ENCODE measurements at regions not wholly inside any gene's neighbourhood (a gene's known extent, or its start where the extent isn't known, plus 50 kb on each side); places are given as distances from the start of the nearest gene placed in this dataset.

- CTCF ChIA-PET: no interaction called here
- no peak overlapping the region for H3K4me2 ChIP-seq (ENCODE audit: low read length)
- RAD21 ChIA-PET (ENCODE audit: low non-redundant PET in 1 of 2, low total read pairs in 2 of 2, uncharacterized antibody in 2 of 2, unreplicated experiment in 2 of 2): no interaction called here
Measured at GRCh38 chr20:17859616-17860232, 108.9 kb downstream of the SNX5 start.

More at GRCh38 chr20:17859616-17860232, 108.9 kb downstream of the SNX5 start:
- Histone ChIP-seq H3K9ac (ENCODE audit: low read length) (no peak overlapping the region), H3K9me2 (ENCODE audit: insufficient read depth) (no peaks in the 10 kb centered on the region), H4K20me1 (ENCODE audit: insufficient read depth) (no peaks in the 10 kb centered on the region), H3K4me3 (replicated peaks in 1 of 2; ENCODE audit: low read depth in 1 of 2, low read length in 2 of 2) (no peak overlapping the region), H2AFZ (ENCODE audit: low read depth, low read length, poor library complexity, severe bottlenecking) (no peak overlapping the region), H3K27ac (ENCODE audit: low read depth, low read length) (no peak overlapping the region), H3K27me3 (ENCODE audit: insufficient read depth, low read length) (no peaks in the 10 kb centered on the region), H3K9me3 (ENCODE audit: control insufficient read depth in 1 of 2, insufficient read depth in 1 of 2, low read depth in 1 of 2, low read length in 2 of 2) (no peaks in the 10 kb centered on the region), H3K79me2 (ENCODE audit: insufficient read depth, low read length) (no peaks in the 10 kb centered on the region), H3K4me1 (ENCODE audit: control insufficient read depth in 1 of 2, insufficient read depth in 2 of 2, low read length in 2 of 2) (no peaks in the 10 kb centered on the region), H3K36me3 (ENCODE audit: control insufficient read depth in 1 of 2, insufficient read depth in 2 of 2, low read length in 2 of 2) (no peaks in the 10 kb centered on the region)
- intact Hi-C loops (cut with micrococcal nuclease): no loop called here
- ATAC-seq (no peak), DNase-seq (ENCODE audit: low read depth, low spot score) (no peak)
- TF ChIP-seq EZH2phosphoT487 (IDR thresholded peaks at IDR 0.05; ENCODE audit: borderline replicate concordance): no peak
- TF ChIP-seq POLR2A (IDR thresholded peaks at IDR 0.05; ENCODE audit: borderline replicate concordance, extremely low read depth, insufficient read depth, insufficient read length): no peak
- TF ChIP-seq FOSL1 (IDR thresholded peaks at IDR 0.05; ENCODE audit: low read depth): no peak
- no peak for TF ChIP-seq TCF7L2 (IDR thresholded peaks at IDR 0.05; ENCODE audit: borderline replicate concordance, extremely low read depth, insufficient read depth, insufficient read length)
- TF ChIP-seq ZFX (IDR thresholded peaks at IDR 0.05): no peak
- no peak for TF ChIP-seq SP1 (IDR thresholded peaks at IDR 0.05; ENCODE audit: low read depth)
- TF ChIP-seq ZBTB33 (IDR thresholded peaks at IDR 0.05; ENCODE audit: extremely low read depth, insufficient replicate concordance, low read length): no peak
- TF ChIP-seq YY1 (IDR thresholded peaks at IDR 0.05; ENCODE audit: extremely low read depth, insufficient replicate concordance, low read depth, low read length): no peak
- TF ChIP-seq CEBPB (IDR thresholded peaks at IDR 0.05; ENCODE audit: low read depth): no peak
- TF ChIP-seq EZH2 (IDR thresholded peaks at IDR 0.05): no peak
- TF ChIP-seq ATF3 (IDR thresholded peaks at IDR 0.05): no peak
- TF ChIP-seq SRF (IDR thresholded peaks at IDR 0.05; ENCODE audit: low read depth): no peak
- no peak for TF ChIP-seq RAD21 (IDR thresholded peaks at IDR 0.05; ENCODE audit: low read depth)
- no peak for TF ChIP-seq CTCF (IDR thresholded peaks at IDR 0.05 in 2 of 3, conservative IDR thresholded peaks at IDR 0.05 in 1 of 3; ENCODE audit: borderline replicate concordance in 1 of 3, insufficient read depth in 1 of 3, low read depth in 2 of 3, low read length in 2 of 3)
- no peak for TF ChIP-seq REST (IDR thresholded peaks at IDR 0.05; ENCODE audit: low read depth)
- POLR2A ChIA-PET: no interaction called here
- no TSS peak for BruUV-seq (replicated peaks)

Data from HCT116 (cell line).